Activated CD4-positive, alpha-beta T cell treated with anti-CD3 and anti-CD28 coated beads, Interleukin-10, Interleukin-2, amounts not matched to agents 100 ng/mL and 50 ng/mL, durations not matched to agents 16 hours and 8 hours (primary cell): ENCODE measurements at regions not wholly inside any gene's neighbourhood (a gene's known extent, or its start where the extent isn't known, plus 50 kb on each side); places are given as distances from the start of the nearest gene placed in this dataset.
"Not testable (repeated sequence)": the region's sequence is repeated elsewhere in the genome, so short reads cannot be mapped to it uniquely, and the experiment has no call there.

Experiments used
- DNase-seq: peaks from one replicate; pipeline ENCODE4 v3.0.0-alpha.2; 2020

DNA sequence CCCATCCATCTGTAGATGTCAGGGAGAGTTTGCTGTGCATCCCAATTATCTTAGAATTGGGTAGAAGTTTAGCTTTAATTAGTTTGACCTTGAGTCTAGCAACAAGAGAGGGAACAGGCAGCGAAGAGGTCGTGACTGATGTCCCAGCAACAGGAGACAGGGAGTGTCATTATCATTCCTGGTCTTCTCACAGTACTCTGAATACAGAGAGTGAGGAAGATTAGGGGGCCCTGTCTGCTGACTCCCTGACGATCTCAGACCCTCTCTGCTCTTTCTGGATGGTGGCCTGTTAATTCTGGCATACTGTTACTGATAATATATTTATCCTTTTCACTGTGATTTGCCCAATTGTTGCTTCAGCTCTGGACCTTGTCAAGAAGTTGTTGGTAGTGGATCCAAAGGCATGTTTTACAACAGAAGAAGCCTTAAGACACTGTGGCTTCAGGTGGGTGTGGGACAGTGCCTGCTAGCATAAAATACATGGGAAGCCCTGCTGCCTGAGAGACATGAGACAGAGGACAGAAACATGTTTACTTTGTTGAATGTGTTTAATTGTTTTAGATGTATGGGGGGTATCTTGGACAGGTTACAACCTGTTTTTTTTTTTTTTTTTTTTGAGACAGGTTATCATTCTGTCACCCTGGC lies 256.6 kb downstream of the GOLGA6L6 start:
- DNase-seq: not testable (repeated sequence)

DNA sequence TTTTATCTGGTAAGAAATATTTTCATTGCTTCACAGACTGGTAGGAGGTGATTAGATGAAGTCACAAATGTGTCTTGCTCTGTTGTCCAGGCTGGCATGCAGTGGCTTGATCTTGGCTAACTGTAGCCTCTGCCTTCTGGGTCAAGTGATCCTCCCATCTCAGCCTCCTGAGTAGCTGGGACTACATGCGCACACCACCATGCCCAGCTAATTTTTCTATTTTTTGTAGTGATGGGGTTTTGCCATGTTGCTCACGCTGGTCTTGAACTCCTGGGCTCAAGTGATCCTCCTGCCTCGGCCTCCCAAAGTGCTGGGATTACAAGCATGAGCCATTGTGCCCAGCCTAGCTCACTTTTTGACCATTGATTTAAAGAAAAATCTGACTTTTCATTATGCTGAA lies 257.9 kb downstream of the GOLGA6L6 start:
- not testable (repeated sequence) for DNase-seq

DNA sequence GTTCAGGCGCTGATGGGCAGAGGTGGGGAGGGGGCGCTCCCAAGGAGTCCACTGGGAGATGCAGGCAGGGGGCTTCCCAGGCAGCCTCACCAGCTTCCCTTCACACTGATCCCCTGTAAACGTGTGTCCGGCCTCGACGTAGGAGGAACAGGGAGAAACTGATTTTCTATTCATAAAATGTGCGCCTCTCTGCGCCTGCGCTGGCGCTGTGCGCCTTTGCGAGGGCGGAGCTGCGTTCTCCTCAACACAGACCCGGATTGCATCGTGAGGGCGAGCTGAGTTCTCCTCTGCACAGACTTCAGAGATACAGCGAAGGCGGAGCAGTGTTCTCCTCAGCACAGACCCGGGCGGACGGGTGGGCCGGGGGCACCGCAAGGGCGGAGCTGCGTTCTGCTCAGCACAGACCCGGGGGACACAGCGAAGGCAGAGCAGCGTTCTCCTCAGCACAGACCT lies 259.1 kb downstream of the GOLGA6L6 start:
- DNase-seq: not testable (repeated sequence)

DNA sequence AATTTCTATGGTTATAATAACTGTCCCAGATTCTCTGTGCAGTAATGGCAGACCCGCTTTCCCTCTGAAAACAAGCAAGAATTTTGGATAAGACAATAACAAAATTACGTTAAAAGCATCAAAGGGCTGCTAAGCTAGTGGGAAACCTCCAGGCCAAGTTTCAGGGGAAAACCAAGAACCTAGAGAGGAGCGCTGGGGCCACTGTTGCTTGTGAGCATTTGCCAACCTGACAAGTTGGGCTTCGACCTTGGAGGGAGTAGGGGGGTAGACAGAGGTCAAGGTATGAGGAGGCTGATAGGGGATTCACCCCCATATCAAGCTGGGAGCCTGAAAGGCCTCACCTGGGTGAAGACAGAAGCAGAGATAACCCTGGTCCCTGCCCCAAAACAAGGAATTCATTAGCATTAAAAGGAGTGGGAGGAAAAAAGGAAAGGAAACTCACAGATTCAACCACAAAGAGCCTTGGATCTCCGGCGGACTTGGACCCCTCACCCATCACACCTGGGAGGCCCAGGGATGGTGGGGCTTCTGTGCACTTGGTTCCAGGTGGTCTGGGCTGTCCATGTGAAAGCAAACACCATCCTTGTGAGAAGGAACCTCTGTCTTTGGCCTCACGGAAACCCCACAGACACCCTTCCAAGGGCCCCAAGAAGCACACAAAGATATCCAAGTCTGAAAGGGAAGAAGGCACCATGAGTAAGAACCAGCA lies 259.9 kb downstream of the GOLGA6L6 start:
- not testable (repeated sequence) for DNase-seq

DNA sequence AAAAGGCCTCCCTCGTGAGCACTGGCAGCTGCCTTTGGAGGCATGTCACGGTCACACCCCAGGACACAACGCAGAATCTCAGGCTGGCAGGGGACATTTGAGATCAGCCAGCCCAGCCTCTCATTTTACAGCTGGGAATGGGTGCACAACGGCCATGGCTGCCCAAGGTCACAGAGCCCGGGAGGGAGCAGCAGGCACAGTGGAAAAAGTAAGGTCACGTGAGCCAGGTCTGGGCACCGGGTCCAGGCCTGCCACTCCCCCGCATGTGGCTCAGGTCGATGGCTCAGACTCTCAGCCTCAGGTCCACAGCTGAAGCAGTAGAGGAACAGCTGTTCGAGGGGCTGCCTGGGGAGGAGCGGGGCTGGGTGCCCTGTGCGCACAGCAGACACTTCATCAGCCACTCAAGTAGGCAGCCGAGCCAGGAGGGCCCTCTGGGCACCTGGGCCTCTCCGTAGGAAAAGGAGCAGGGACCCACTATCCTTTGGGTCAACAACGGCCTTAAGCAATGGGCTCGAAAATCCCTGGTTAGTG lies 260.6 kb downstream of the GOLGA6L6 start:
- no peak for DNase-seq

DNA sequence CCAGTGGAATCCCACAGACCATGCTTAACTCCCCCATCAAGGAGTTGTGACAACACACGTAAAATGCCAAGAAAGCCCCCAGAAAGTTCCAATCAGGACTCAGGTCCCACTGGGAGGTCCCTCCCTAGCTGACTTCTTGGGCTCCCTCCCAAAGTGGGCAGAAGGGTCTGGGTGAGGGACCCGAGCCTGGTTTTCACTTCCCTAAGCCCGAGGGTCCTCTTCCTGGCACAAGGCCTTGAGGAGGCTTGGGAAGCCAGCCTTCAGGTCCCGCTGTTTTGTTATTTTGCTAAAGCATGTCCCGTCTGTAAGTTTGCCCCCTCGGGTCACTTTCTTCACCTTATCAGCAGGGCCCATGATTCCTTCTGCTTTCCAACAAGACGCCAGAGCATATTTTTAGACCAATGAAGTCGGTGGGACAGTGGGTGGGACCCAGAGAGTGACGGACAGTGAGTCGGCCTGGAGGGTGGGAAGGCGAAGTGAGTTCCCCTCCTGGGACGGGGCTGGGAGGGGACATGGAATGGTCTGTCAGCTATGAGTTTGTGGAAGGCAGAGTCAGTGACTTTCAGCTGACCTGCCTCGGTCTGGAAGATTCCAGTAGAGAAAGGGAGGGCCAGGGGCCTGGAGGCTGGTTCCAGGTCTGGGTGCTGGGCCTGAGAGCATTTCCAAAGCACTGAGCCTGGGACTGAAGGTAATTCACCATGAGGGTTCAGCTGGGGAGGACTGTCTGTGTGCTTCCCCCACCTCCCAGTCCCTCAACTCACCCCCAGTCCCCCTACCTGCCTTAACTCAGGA lies 261.3 kb downstream of the GOLGA6L6 start:
- DNase-seq: not testable (repeated sequence)

DNA sequence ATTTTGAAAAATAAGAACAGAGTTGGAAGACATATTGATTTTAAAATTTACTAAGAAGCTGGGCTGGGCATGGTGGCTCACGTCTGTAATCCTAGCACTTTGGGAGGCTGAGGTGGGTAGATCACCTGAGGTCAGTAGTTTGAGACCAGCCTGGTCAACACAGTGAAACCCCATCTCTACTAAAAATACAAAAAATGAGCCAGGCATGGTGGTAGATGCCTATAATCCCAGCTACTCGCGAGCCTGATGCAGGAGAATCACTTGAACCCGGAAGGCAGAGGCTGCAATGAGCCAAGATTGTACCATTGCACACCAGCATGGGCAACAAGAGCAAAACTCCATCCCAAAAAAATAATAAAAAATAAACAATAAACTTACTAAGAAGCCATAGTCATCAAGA lies 262.5 kb downstream of the GOLGA6L6 start:
- not testable (repeated sequence) for DNase-seq

DNA sequence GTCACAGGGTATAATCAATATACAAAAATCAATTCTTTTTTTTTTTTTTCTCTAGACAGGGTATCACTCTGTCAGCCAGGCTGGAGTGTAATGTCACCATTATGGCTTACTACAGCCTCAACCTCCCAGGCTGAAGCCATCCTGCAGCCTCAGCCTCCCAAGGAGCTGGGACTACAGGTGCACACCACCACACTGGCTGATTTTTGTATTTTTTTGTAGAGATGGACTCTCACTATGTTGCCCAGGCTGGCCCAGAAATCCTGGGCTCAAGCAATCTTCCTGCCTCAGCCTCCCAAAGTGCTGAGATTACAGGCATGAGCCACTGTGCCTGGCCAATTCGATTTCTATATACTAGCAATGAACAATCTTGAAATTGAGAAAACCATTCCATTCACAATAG lies 263.2 kb downstream of the GOLGA6L6 start:
- DNase-seq: not testable (repeated sequence)

DNA sequence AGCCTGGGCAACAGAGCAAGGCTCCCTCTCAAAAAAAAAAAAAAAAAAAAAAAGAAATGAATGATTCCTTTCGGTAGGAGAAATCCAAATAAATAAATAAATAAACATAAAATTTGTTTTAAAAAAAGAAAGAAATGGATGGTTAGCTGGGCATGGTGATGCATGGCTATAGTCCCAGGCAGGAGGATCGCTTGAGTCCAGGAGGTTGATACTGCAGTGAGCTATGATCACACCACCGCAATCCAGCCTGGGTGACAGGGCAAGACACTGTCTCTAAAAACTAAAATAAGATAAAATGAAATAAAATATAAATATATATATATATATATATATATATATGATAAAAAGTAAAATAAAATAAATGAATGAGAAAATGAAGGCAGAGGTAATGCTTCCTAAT lies 264.1 kb downstream of the GOLGA6L6 start:
- DNase-seq: not testable (repeated sequence)

DNA sequence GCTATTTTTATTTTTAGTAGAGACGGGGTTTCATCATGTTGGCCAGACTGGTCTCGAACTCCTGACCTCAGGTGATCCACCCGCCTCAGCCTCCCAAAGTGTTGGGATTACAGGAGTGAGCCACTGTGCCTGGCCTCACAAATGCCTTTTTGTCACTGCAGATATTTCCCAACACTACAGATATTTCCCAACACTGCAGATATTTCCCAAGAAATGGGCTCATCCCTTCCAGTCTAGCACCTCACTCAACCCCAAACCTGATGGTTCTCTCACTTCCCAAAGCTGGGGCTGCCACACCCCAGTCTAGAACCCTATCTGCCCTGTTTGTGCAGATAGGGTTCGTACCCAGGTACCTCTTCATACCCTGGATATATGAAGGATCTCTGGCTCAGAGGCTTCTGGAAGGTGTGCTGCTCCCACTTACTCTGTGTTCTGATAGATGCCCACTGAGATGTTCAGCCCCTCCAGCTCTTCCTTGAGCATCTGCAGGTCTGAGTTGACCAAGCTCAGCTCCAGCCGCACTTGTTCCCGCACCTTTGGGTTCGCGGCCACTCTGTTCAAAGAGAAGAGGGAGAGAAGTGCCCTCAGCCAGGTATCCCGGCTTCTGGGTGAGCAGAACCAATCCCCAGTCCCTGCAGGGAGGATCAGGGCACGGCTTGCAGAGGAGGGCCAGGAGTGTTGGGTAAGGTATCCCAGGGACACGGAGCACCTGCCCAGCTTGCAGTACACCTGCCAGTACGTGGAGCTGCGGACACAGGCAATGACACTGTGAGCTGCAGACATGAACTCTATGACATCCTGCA lies 265.1 kb downstream of the GOLGA6L6 start:
- not testable (repeated sequence) for DNase-seq

DNA sequence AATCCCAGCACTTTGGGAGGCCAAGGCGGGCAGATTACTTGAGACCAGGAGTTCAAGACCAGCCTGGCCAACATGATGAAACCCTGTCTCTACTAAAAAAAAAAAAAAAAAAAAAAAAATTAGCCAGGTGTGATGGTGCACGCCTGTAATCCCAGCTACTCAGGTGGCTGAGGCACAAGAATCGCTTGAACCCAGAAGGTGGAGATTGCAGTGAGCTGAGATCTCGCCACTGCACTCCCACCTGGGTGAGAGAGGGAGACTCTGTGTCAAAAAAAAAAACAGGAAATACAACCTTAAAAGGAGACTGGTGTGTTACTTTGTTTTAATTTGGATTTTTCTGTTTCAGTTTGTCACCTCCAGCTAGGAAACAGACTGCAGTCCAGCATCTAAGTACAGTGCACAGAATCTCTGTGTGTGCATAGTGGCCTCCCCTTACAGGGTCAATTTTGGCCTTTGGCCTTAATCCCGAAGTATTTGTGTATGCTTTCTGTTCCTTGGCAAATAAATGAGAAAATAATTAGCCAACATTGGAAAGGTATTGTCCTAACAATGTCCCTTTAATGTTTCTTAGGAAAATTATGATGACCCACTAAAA lies 266.1 kb downstream of the GOLGA6L6 start:
- not testable (repeated sequence) for DNase-seq

DNA sequence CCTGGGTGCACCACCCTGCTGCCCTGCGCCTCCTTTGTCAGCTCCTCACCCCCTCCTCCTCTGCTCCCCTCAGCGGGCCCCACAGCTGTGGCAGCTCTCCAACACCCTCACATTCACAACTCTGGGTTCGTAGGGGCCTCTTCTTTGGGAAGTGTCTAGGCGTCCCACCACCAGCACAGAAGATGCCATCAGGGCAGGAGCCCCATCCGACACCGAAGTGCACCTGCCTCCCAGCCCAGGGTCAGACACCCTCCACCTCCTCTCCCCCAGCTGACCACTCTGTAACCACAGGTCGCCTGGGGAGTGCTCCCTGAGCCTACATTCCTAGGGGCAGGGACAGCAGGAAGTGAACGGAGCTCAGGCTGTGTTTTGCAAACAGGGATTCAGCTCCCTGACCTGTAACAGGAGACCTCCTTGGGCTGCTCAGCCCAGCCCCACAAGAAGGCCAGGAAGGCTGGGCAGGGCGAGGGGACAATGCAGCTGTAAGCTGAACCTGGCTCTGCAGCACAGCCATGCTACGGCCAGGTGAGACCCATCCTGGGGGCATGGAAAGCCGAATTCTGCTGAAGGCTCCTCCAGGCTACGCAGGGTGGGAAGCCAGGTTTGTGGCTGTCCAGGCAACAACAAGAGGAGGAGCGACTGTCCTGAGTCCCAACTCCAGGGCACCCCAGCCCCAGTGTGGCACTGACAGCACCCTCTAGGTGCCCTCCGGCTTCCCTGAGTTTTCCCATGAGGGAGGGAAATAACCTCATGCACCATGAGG lies 269.0 kb downstream of the GOLGA6L6 start:
- no peak for DNase-seq

DNA sequence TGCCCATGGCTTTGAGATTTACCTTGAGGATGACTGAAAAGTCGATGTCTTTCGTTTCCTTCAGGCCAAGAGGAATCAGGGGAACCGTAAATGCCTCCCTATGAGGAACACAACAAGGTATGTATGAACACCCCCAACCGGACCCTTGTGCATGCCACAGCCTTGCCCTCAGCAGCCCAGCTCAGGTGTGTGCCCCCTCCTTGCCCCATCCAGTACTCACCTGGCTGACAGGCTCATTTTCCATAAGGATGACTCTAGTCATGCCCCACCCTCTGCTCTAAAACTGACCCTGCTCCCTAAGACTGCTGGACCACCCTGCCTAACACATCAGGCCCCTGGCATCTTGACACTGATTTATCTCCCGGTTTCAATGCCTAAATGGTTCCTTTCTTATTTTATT lies 270.0 kb downstream of the GOLGA6L6 start:
- DNase-seq: no peak

DNA sequence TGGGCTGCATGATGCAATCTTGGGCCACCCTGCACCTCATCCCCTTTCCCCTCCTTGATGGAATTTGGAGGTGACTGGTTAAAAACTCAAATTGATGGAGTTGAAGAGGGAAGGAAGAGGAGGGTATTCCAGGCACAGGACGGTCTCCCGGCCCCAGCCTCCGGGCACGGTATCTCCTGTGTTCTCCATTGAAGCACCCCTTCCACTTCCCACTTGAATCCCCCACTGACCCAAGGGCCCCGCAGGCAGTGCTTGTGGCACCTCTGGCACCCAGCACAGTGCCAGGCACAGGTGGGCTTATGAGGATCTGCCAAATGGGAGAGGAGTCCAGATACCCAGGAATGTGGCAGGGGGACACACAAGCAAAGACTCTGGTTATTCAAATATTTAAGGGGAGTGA lies 271.6 kb downstream of the GOLGA6L6 start:
- not testable (repeated sequence) for DNase-seq

DNA sequence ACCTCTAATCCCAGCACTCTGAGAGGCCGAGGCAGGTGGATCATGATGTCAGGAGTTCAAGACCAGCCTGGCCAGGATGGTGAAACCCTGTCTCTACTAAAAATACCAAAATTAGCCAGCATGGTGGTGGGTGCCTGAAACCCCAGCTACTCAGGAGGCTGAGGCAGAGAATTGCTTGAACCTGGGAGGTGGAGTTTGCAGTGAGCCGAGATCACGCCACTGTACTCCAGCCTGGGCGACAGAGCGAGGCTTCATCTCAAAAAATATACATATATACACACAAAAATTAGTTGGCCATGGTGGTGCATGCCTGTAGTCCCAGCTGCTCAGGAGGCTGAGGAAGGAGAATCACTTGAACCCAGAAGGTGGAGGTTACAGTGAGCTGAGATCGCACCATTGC lies 273.6 kb downstream of the GOLGA6L6 start:
- not testable (repeated sequence) for DNase-seq

DNA sequence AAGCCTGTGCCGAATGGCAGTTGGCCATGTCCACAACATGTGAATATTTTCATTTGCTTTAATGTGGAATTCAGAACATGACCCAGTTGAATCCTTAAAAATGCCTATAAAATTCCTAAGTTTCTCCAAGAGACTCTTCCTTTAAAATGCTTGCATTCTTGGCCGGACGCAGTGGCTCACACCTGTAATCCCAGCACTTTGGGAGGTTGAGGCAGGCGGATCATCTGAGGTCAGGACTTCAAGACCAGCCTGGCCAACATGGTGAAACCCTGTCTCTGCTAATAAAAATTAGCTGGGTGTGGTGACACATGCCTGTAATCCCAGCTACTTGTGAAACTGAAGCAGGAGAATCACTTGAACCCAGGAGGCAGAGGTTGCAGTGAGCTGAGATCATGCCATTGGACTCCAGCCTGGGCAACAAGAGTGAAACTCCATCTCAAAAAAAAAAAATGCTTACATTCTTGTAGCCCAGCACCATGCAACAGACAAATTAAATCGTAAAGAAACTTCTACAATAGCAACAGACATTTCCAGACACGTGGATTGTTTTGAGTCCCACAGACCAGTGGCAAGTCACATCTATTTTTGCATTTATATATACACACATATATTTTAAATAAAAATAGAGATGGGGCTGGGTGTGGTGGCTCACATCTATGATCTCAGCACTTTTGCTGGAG lies 274.4 kb downstream of the GOLGA6L6 start:
- DNase-seq: not testable (repeated sequence)

DNA sequence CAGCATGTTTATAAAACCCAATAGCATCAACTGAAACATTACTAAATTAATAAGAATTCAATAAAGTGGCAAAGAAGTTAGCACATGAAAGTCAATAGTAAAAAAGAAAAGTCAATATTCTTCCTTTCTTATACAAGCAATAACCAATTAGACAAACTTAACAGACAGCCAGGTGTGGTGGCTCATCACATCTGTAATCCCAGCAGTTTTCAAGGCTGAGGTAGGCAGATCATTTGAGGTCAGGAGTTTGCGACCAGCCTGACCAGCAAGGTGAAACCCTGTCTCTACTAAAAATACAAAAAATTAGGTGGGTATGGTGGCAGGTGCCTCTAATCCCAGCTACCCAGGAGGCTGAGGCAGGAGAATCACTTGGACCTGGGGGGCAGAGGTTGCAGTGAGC lies 275.9 kb downstream of the GOLGA6L6 start:
- not testable (repeated sequence) for DNase-seq

DNA sequence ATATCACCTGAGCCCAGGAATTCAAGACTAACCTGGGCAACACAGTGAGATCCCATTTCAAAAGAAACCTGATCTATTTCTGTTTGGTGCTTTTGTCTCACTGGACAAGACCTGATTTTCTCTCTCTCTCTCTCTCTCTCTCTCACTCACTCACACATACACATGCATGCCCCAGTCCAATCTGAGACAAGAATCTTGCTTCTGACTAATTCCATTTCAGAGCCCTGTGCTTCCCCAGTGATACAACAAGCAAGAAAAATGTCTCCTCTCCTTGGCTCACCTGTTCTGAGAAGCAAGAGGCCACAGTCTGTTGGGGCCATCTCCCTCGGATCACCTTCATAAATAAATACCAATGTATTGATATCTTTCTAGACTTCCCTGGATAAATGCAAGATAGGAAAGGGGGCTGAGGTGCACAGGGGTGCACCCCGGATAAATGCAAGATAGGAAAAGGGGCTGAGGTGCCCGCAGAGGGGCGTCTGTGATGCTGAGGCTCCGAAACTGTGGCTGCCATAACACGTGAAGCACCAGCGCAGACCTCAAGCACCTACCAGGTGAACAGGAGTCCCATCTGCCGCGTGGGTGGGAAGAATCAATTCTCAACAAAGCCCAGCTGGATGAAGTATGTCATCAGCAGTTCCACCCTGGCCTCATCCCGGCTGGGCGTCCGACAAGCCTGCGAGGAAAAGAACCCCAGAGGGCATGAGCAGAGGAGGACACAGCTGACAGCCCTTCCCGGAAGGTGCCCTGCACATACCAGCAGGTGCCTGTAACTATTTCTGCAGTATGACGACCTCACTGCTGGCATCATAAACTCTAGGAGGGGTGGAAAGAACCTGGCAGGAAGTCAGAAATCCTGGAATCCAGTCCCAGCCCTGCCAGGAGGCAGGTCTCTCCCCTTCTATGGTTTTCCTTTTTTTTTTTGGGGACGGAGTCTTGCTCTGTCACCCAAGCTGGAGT lies 280.0 kb downstream of the GOLGA6L6 start:
- not testable (repeated sequence) for DNase-seq

DNA sequence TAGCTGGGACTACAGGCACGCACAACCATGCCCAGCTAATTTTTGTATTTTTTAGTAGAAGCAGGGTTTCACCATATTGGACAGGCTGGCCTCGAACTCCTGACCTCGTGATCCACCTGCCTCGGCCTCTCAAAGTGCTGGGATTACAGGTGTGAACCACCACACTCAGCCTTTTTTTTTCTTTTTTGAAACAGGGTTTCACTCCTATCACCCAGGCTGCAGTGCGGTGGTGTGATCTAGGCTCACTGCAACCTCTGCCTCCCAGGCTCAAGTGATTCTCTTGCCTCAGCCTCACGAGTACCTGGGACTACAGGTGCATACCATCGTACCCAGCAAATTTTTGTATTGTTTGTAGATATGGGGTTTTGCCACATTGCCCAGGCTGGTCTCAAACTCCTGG lies 280.9 kb downstream of the GOLGA6L6 start:
- DNase-seq: not testable (repeated sequence)
